T-cell (primary cell): ENCODE measurements at regions not wholly inside any gene's neighbourhood (a gene's known extent, or its start where the extent isn't known, plus 50 kb on each side); places are given as distances from the start of the nearest gene placed in this dataset.

Experiments
- ATAC-seq, 4 experiments: fragments of 200-7000 bp in 3 of 4; fragments of 150-1000 bp in 1 of 4; cut with Tn5 transposase; replicated peaks in 1 of 4; 1 replicate in 3 of 4; 2 replicates in 1 of 4; pipeline ENCODE4 v1.10.0; 2021; ENCODE audit warnings: moderate library complexity in 3 of 4, mild to moderate bottlenecking in 2 of 4, moderate number of reproducible peaks in 1 of 4
- CTCF ChIA-PET, 2 donors: fragments of 300-600 bp; sonication (Branson Sonifier 250); formaldehyde crosslinking; loops; one replicate each; lab custom pipeline; 2022; ENCODE audit warnings: antibody characterized with exemption in 2 of 2; lab: Charles Lee
- POLR2A ChIA-PET, 2 donors: fragments of 300-600 bp; sonication (Branson Sonifier 250); formaldehyde crosslinking; loops; one replicate each; lab custom pipeline; 2022; ENCODE audit warnings: antibody characterized with exemption in 2 of 2; lab: Charles Lee
- DNase-seq, 35 experiments: peaks; one replicate each; pipeline versions ENCODE4 v3.0.0 to v3.0.0-alpha.2; 2013 to 2023
- H3K27ac ChIP-seq: one replicate; pipeline ENCODE4 v1.5.1; 2013; ENCODE audit warnings: low read length
- H3K27me3 ChIP-seq, 2 experiments: replicated peaks in 1 of 2; 1 replicate in 1 of 2; 2 replicates in 1 of 2; pipeline versions ENCODE4 v1.6.1 to v1.7.0; 2013; ENCODE audit warnings: low read length in 1 of 2, mixed read lengths in 1 of 2; ENCODE audit not compliant: control insufficient read depth in 2 of 2, insufficient read depth in 2 of 2; ENCODE audit errors: extremely low read depth in 1 of 2
- H3K36me3 ChIP-seq, 2 donors: 1 replicate in 1 of 2; 2 replicates in 1 of 2; pipeline versions ENCODE4 v1.6.1 to v1.7.0; 2013; ENCODE audit warnings: low read length in 1 of 2; ENCODE audit not compliant: control insufficient read depth in 2 of 2, insufficient read depth in 1 of 2; ENCODE audit errors: extremely low read depth in 1 of 2
- H3K4me1 ChIP-seq, 2 experiments: 1 replicate in 1 of 2; 2 replicates in 1 of 2; pipeline versions ENCODE4 v1.6.1 to v1.7.0; 2013; ENCODE audit warnings: low read length in 2 of 2, mixed read lengths in 1 of 2; ENCODE audit not compliant: insufficient read depth in 2 of 2, control insufficient read depth in 1 of 2; ENCODE audit errors: extremely low read depth in 1 of 2
- H3K4me3 ChIP-seq, 2 donors: 1 replicate in 1 of 2; 2 replicates in 1 of 2; pipeline versions ENCODE4 v1.5.1 to v1.7.0; 2013; ENCODE audit warnings: mild to moderate bottlenecking in 2 of 2, low read length in 1 of 2, moderate library complexity in 1 of 2; ENCODE audit not compliant: control insufficient read depth in 1 of 2; ENCODE audit errors: extremely low read depth in 1 of 2
- H3K9me3 ChIP-seq: 2 replicates; pipeline ENCODE4 v1.7.0; 2013
- H3K27ac Mint-ChIP-seq, 2 donors: one replicate each; pipeline ENCODE4 v1.8.0; 2020 to 2021; ENCODE audit warnings: mild to moderate bottlenecking in 2 of 2, mixed read lengths in 2 of 2
- H3K27me3 Mint-ChIP-seq, 2 donors: one replicate each; pipeline ENCODE4 v1.8.0; 2021 to 2022; ENCODE audit warnings: mixed read lengths in 2 of 2
- H3K36me3 Mint-ChIP-seq: one replicate; pipeline ENCODE4 v1.8.0; 2021; ENCODE audit warnings: mixed read lengths
- H3K4me1 Mint-ChIP-seq, 3 donors: one replicate each; pipeline ENCODE4 v1.8.0; 2020 to 2022; ENCODE audit warnings: mixed read lengths in 3 of 3, mild to moderate bottlenecking in 1 of 3
- H3K4me3 Mint-ChIP-seq, 3 donors: one replicate each; pipeline ENCODE4 v1.8.0; 2020 to 2022; ENCODE audit warnings: mild to moderate bottlenecking in 3 of 3, mixed read lengths in 3 of 3, moderate library complexity in 3 of 3
- H3K9me3 Mint-ChIP-seq, 3 donors: one replicate each; pipeline ENCODE4 v1.8.0; 2020 to 2022; ENCODE audit warnings: mixed read lengths in 3 of 3
- WGBS: methylation state at CpG from one replicate; pipeline ENCODE4 v1.1.5; 2013; ENCODE audit warnings: missing lambda C conversion rate; ENCODE audit not compliant: insufficient coverage; 5-methylcytosine and 5-hydroxymethylcytosine counted together

- ATAC-seq (no peak), DNase-seq (no peak)
- H3K27ac ChIP-seq, result no peak overlapping the region
- Mint-ChIP-seq H3K4me1 (peaks cover 0 to 6% (median 3%) of the 10 kb centered on the region in 3 donors), H3K27ac (no peak overlapping the region), H3K4me3 (no peak overlapping the region), H3K9me3 (peaks cover 6 to 23% (median 10%) of the 10 kb centered on the region in 3 donors), H3K36me3 (peaks cover 5% of the 10 kb centered on the region), H3K27me3 (no peaks in the 10 kb centered on the region)
- CTCF ChIA-PET, result no interaction called here
- H3K36me3 ChIP-seq, result no peaks in the 10 kb centered on the region
- peaks cover 0 to 3% of the 10 kb centered on the region in 2 experiments for H3K27me3 ChIP-seq
- WGBS, result 88% methylated on average over 2 of the region's 2 CpGs
- H3K4me1 ChIP-seq, result no peaks in the 10 kb centered on the region
- no peaks in the 10 kb centered on the region for H3K9me3 ChIP-seq
- no peak overlapping the region for H3K4me3 ChIP-seq
- POLR2A ChIA-PET, result no interaction called here
Measured at GRCh38 chr4:108405586-108405985, 214.8 kb upstream of the RPL34 start.

- H3K27me3 ChIP-seq, result peaks cover 0 to under 1% of the 10 kb centered on the region in 2 experiments
- no peaks in the 10 kb centered on the region for H3K36me3 Mint-ChIP-seq
- peaks cover 2 to 3% (median 2%) of the 10 kb centered on the region in 3 donors for H3K4me1 Mint-ChIP-seq
- H3K4me3 Mint-ChIP-seq, result no peak overlapping the region
- no peak overlapping the region for H3K27ac Mint-ChIP-seq
- no peak overlapping the region for H3K27ac ChIP-seq
- no peak for ATAC-seq
- peaks cover 8 to 12% of the 10 kb centered on the region in 2 experiments for H3K4me1 ChIP-seq
- no peak overlapping the region for H3K4me3 ChIP-seq
- no peak for DNase-seq
- H3K27me3 Mint-ChIP-seq, result no peaks in the 10 kb centered on the region
- H3K36me3 ChIP-seq, result no peaks in the 10 kb centered on the region
- H3K9me3 ChIP-seq, result no peaks in the 10 kb centered on the region
- POLR2A ChIA-PET, result interaction anchor here in 1 of 2 donors (0.5 kb wide), 1 partner anchor 28 kb away, joined by 3 read pairs; no protein-coding TSS in a partner anchor
- H3K9me3 Mint-ChIP-seq, result peaks cover 0 to 8% (median 0%) of the 10 kb centered on the region in 3 donors
- CTCF ChIA-PET, result no interaction called here
- WGBS, result 97% methylated on average over 5 of the region's 6 CpGs
Measured at GRCh38 chr4:108400309-108400708, 220.1 kb upstream of the RPL34 start.

- H3K27ac Mint-ChIP-seq, result no peak overlapping the region
- no peak for ATAC-seq
- peaks cover 4 to 9% (median 7%) of the 10 kb centered on the region in 3 donors for H3K4me1 Mint-ChIP-seq
- ChIA-PET POLR2A (interaction anchor here in 1 of 2 donors (0.5 kb wide), 1 partner anchor 28 kb away, joined by 3 read pairs; no protein-coding TSS in a partner anchor), CTCF (interaction anchor here in 1 of 2 donors (0.5 kb wide), 1 partner anchor 52 kb away, joined by 7 read pairs; no protein-coding TSS in a partner anchor)
- no peaks in the 10 kb centered on the region for H3K36me3 Mint-ChIP-seq
- no peaks in the 10 kb centered on the region for H3K9me3 ChIP-seq
- no peaks in the 10 kb centered on the region for H3K27me3 ChIP-seq
- peaks cover 0 to 3% (median 0%) of the 10 kb centered on the region in 3 donors for H3K9me3 Mint-ChIP-seq
- H3K36me3 ChIP-seq, result no peaks in the 10 kb centered on the region
- no peak overlapping the region for H3K27ac ChIP-seq
- H3K4me1 ChIP-seq, result peaks cover 8 to 12% of the 10 kb centered on the region in 2 experiments
- H3K4me3 Mint-ChIP-seq, result no peak overlapping the region
- H3K27me3 Mint-ChIP-seq, result no peaks in the 10 kb centered on the region
- WGBS, result 83% methylated on average over 11 of the region's 12 CpGs
- no peak overlapping the region for H3K4me3 ChIP-seq
- no peak for DNase-seq
Measured at GRCh38 chr4:108399610-108400265, 220.6 kb upstream of the RPL34 start.

GRCh38 chr4:108398836-108399235 is 221.5 kb upstream of the RPL34 start:
- Mint-ChIP-seq H3K27me3 (no peaks in the 10 kb centered on the region), H3K4me3 (no peak overlapping the region), H3K9me3 (no peaks in the 10 kb centered on the region), H3K27ac (no peak overlapping the region), H3K36me3 (no peaks in the 10 kb centered on the region), H3K4me1 (peaks cover 4 to 14% (median 7%) of the 10 kb centered on the region in 3 donors)
- CTCF ChIA-PET, result interaction anchor here in 1 of 2 donors (0.5 kb wide), 1 partner anchor 351 kb away, joined by 3 read pairs; no protein-coding TSS in a partner anchor
- 48% methylated on average over 4 of the region's 7 CpGs for WGBS
- Histone ChIP-seq H3K27me3 (no peaks in the 10 kb centered on the region), H3K27ac (no peak overlapping the region), H3K9me3 (no peaks in the 10 kb centered on the region), H3K4me1 (peaks cover 8 to 12% of the 10 kb centered on the region in 2 experiments), H3K36me3 (no peaks in the 10 kb centered on the region), H3K4me3 (no peak overlapping the region)
- DNase-seq, result no peak
- ATAC-seq, result no peak
- POLR2A ChIA-PET, result no interaction called here

GRCh38 chr4:108398316-108398715 is 222.1 kb upstream of the RPL34 start:
- peak overlapping the region in 1 of 2 donors; percentile 41 for H3K4me3 ChIP-seq
- peak in 3 of 4 experiments; percentile 19 to 77 (median 30) for ATAC-seq
- Mint-ChIP-seq H3K4me1 (peaks cover 4 to 15% (median 7%) of the 10 kb centered on the region in 3 donors), H3K4me3 (no peak overlapping the region), H3K27me3 (no peaks in the 10 kb centered on the region), H3K27ac (no peak overlapping the region), H3K36me3 (no peaks in the 10 kb centered on the region), H3K9me3 (no peaks in the 10 kb centered on the region)
- DNase-seq, result peak in 1 of 35 experiments; percentile 2
- H3K27me3 ChIP-seq, result no peaks in the 10 kb centered on the region
- POLR2A ChIA-PET, result no interaction called here
- CTCF ChIA-PET, result no interaction called here
- H3K9me3 ChIP-seq, result no peaks in the 10 kb centered on the region
- WGBS, result 72% methylated on average over 6 of the region's 11 CpGs
- H3K36me3 ChIP-seq, result no peaks in the 10 kb centered on the region
- no peak overlapping the region for H3K27ac ChIP-seq
- H3K4me1 ChIP-seq, result peaks cover 8 to 12% of the 10 kb centered on the region in 2 experiments

DNA sequence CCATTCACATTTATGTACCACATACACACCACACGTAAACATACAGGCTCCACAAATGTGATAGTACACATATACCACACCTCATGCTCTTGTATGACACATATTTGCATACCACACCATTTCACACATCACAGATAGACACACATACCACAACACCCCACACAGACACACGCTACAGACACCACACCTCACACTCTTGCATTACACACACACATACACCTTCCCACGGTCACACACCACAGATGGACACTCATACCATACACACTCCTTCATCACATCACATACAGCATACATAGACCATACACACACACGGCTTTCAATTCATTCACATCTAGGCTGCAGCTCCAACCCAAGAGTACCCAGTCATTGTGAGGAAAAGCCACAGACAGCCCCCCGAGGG is 222.5 kb upstream of the RPL34 start:
- Mint-ChIP-seq H3K4me3 (no peak overlapping the region), H3K9me3 (no peaks in the 10 kb centered on the region), H3K4me1 (peaks cover 4 to 15% (median 7%) of the 10 kb centered on the region in 3 donors), H3K27me3 (no peaks in the 10 kb centered on the region), H3K36me3 (no peaks in the 10 kb centered on the region), H3K27ac (no peak overlapping the region)
- ChIA-PET POLR2A (no interaction called here), CTCF (no interaction called here)
- H3K27ac ChIP-seq, result no peak overlapping the region
- H3K9me3 ChIP-seq, result no peaks in the 10 kb centered on the region
- WGBS, result 76% methylated on average over 4 of the region's 5 CpGs
- H3K4me1 ChIP-seq, result peaks cover 8 to 12% of the 10 kb centered on the region in 2 experiments
- no peaks in the 10 kb centered on the region for H3K27me3 ChIP-seq
- ATAC-seq, result peak in 1 of 4 experiments; percentile 36
- DNase-seq, result no peak
- no peaks in the 10 kb centered on the region for H3K36me3 ChIP-seq
- peak overlapping the region in 1 of 2 donors; percentile 41 for H3K4me3 ChIP-seq
